ENCODE measurements at regions not wholly inside any gene's neighbourhood (a gene's known extent, or its start where the extent isn't known, plus 50 kb on each side); places are given as distances from the start of the nearest gene placed in this dataset.

GRCh38 chr2:64326578-64327050, 127.3 kb upstream of the LGALSL start:
- H3K4me2 ChIP-seq (ENCODE audit: control insufficient read depth, extremely low read depth, insufficient read depth, low read depth, low read length): no peak overlapping the region
- H3K27me3 ChIP-seq (ENCODE audit: control insufficient read depth, extremely low read depth, insufficient read depth, low read length): no peaks in the 10 kb centered on the region
- no peaks in the 10 kb centered on the region for H3K36me3 ChIP-seq (ENCODE audit: control insufficient read depth in 2 of 2, extremely low read depth in 1 of 2, insufficient read depth in 2 of 2, low read length in 2 of 2)
- no peak for DNase-seq (ENCODE audit: low read depth, low spot score)
- no peaks in the 10 kb centered on the region for H3K79me2 ChIP-seq (ENCODE audit: control insufficient read depth, insufficient read depth, low read length)
- H2AFZ ChIP-seq (ENCODE audit: control insufficient read depth, low read length): no peak overlapping the region
- no peaks in the 10 kb centered on the region for H4K20me1 ChIP-seq (ENCODE audit: control insufficient read depth, extremely low read depth, insufficient read depth, low read length)
- no peak overlapping the region for H3K4me3 ChIP-seq (ENCODE audit: control insufficient read depth in 2 of 3, extremely low read depth in 1 of 3, insufficient read depth in 2 of 3, low read depth in 1 of 3, low read length in 3 of 3)
- no peak for FAIRE-seq
- no peaks in the 10 kb centered on the region for H3K9me3 ChIP-seq (ENCODE audit: control insufficient read depth, low read depth, low read length)
- peaks cover 15% of the 10 kb centered on the region for H3K4me1 ChIP-seq (ENCODE audit: control insufficient read depth, extremely low read depth, insufficient read depth, low read length)
- dilution Hi-C loops (cut with MboI; ENCODE audit: extremely low pct_ligation_motif_present, low sequenced_read_pairs): no loop called here
- no peak overlapping the region for H3K27ac ChIP-seq (ENCODE audit: control insufficient read depth, insufficient read depth, low read length)
- no peaks in the 10 kb centered on the region for H3K9me1 ChIP-seq (ENCODE audit: control insufficient read depth, extremely low read depth, insufficient read depth, low read length)
- TF ChIP-seq CTCF (optimal IDR thresholded peaks at IDR 0.05 in 1 of 3, IDR thresholded peaks at IDR 0.05 in 1 of 3, conservative IDR thresholded peaks at IDR 0.05 in 1 of 3; ENCODE audit: extremely low read depth in 1 of 3, insufficient read depth in 2 of 3, low read length in 3 of 3) (no peak), EZH2 (IDR thresholded peaks at IDR 0.05; ENCODE audit: low read length) (no peak)
- no peak overlapping the region for H3K9ac ChIP-seq (ENCODE audit: control insufficient read depth, extremely low read depth, insufficient read depth, low read length)

GRCh38 chr2:64327129-64327509, 126.8 kb upstream of the LGALSL start:
- no peak overlapping the region for H3K4me3 ChIP-seq (ENCODE audit: control insufficient read depth in 2 of 3, extremely low read depth in 1 of 3, insufficient read depth in 2 of 3, low read depth in 1 of 3, low read length in 3 of 3)
- H3K9ac ChIP-seq (ENCODE audit: control insufficient read depth, extremely low read depth, insufficient read depth, low read length): no peak overlapping the region
- H3K79me2 ChIP-seq (ENCODE audit: control insufficient read depth, insufficient read depth, low read length): no peaks in the 10 kb centered on the region
- no peaks in the 10 kb centered on the region for H4K20me1 ChIP-seq (ENCODE audit: control insufficient read depth, extremely low read depth, insufficient read depth, low read length)
- H2AFZ ChIP-seq (ENCODE audit: control insufficient read depth, low read length): no peak overlapping the region
- H3K36me3 ChIP-seq (ENCODE audit: control insufficient read depth in 2 of 2, extremely low read depth in 1 of 2, insufficient read depth in 2 of 2, low read length in 2 of 2): no peaks in the 10 kb centered on the region
- dilution Hi-C loops (cut with MboI; ENCODE audit: extremely low pct_ligation_motif_present, low sequenced_read_pairs): no loop called here
- TF ChIP-seq EZH2 (IDR thresholded peaks at IDR 0.05; ENCODE audit: low read length) (no peak), CTCF (optimal IDR thresholded peaks at IDR 0.05 in 1 of 3, IDR thresholded peaks at IDR 0.05 in 1 of 3, conservative IDR thresholded peaks at IDR 0.05 in 1 of 3; ENCODE audit: extremely low read depth in 1 of 3, insufficient read depth in 2 of 3, low read length in 3 of 3) (no peak)
- H3K4me1 ChIP-seq (ENCODE audit: control insufficient read depth, extremely low read depth, insufficient read depth, low read length): peaks cover 15% of the 10 kb centered on the region
- no peak overlapping the region for H3K4me2 ChIP-seq (ENCODE audit: control insufficient read depth, extremely low read depth, insufficient read depth, low read depth, low read length)
- no peaks in the 10 kb centered on the region for H3K27me3 ChIP-seq (ENCODE audit: control insufficient read depth, extremely low read depth, insufficient read depth, low read length)
- FAIRE-seq (no peak), DNase-seq (ENCODE audit: low read depth, low spot score) (no peak)
- no peaks in the 10 kb centered on the region for H3K9me3 ChIP-seq (ENCODE audit: control insufficient read depth, low read depth, low read length)
- no peak overlapping the region for H3K27ac ChIP-seq (ENCODE audit: control insufficient read depth, insufficient read depth, low read length)
- no peaks in the 10 kb centered on the region for H3K9me1 ChIP-seq (ENCODE audit: control insufficient read depth, extremely low read depth, insufficient read depth, low read length)
